Activated T-cell treated with anti-CD3 and anti-CD28 coated beads, Interleukin-2, amount 50 U/mL, for 24 hours (primary cell): ENCODE measurements at regions not wholly inside any gene's neighbourhood (a gene's known extent, or its start where the extent isn't known, plus 50 kb on each side); places are given as distances from the start of the nearest gene placed in this dataset.

Experiments
- DNase-seq: peaks from one replicate; pipeline ENCODE4 v3.0.0-alpha.2; 2020
- H3K27ac Mint-ChIP-seq: 2 replicates; pipeline ENCODE4 v1.8.0; 2020; ENCODE audit warnings: mild to moderate bottlenecking, mixed read lengths
- H3K27me3 Mint-ChIP-seq: 2 replicates; pipeline ENCODE4 v1.8.0; 2020; ENCODE audit warnings: mixed read lengths
- H3K36me3 Mint-ChIP-seq: 2 replicates; pipeline ENCODE4 v1.8.0; 2020; ENCODE audit warnings: low read depth, mixed read lengths
- H3K4me1 Mint-ChIP-seq: 2 replicates; pipeline ENCODE4 v1.8.0; 2020; ENCODE audit warnings: low read depth, mixed read lengths
- H3K4me3 Mint-ChIP-seq: 2 replicates; pipeline ENCODE4 v1.8.0; 2020; ENCODE audit warnings: mild to moderate bottlenecking, moderate library complexity, mixed read lengths
- H3K9me3 Mint-ChIP-seq: 2 replicates; pipeline ENCODE4 v1.8.0; 2020; ENCODE audit warnings: mixed read lengths

DNA sequence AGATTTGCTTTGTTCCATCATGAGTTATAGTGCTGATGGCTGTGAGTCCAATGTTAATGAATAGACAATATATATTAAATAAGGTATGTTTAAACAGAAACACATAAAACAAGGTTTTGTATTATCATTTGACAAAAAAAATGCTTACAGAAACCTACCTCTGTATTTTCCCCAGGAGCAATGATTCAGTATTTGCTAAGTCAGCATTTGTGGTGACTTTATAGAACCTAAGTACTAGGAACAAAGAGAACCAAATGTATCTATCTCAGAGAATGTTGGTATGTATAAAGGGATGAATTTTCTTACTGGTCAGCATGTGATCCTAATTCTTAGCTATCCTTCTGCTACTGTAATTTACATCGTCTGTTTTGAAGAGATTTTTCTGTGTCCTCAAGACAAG is 421.5 kb upstream of the SEL1L start:
- DNase-seq, result no peak
- Mint-ChIP-seq H3K4me1 (no peaks in the 10 kb centered on the region), H3K36me3 (no peaks in the 10 kb centered on the region), H3K27me3 (no peaks in the 10 kb centered on the region), H3K9me3 (no peaks in the 10 kb centered on the region), H3K27ac (no peak overlapping the region), H3K4me3 (no peak overlapping the region)

- Mint-ChIP-seq H3K36me3 (no peaks in the 10 kb centered on the region), H3K9me3 (no peaks in the 10 kb centered on the region), H3K4me3 (no peak overlapping the region), H3K27me3 (no peaks in the 10 kb centered on the region), H3K4me1 (no peaks in the 10 kb centered on the region), H3K27ac (no peak overlapping the region)
- DNase-seq, result no peak
These were observed 427.1 kb upstream of the SEL1L start for GRCh38 chr14:81960781-81961180.

- Mint-ChIP-seq H3K27me3 (no peaks in the 10 kb centered on the region), H3K36me3 (no peaks in the 10 kb centered on the region)
These were observed 430.2 kb upstream of the SEL1L start for GRCh38 chr14:81963846-81964245.

DNA sequence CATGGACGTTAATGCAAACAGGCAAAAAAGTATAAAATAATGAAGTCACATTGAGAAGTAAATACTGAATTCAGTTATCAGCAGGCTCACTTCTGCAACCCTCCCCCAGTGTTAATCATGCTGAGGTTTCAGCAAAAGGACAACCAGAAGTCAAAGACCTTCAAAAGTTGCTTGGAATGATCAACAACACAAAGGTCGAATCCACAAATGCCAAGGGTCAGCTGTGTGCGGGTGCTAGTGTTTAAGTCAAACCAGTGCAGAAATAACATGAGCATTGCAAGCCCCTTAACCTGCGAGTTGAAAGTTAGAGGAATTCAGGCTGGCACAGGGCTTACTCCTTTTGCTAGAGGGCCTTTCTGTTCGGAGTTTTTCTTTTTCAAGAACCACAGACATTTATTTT is 436.7 kb upstream of the SEL1L start:
- DNase-seq, result no peak
- Mint-ChIP-seq H3K27me3 (no peaks in the 10 kb centered on the region), H3K9me3 (peaks cover 8% of the 10 kb centered on the region), H3K4me1 (no peaks in the 10 kb centered on the region), H3K36me3 (no peaks in the 10 kb centered on the region), H3K4me3 (no peak overlapping the region), H3K27ac (no peak overlapping the region)

More at GRCh38 chr14:81963846-81964245, 430.2 kb upstream of the SEL1L start:
- Mint-ChIP-seq H3K27ac (no peak overlapping the region), H3K4me3 (no peak overlapping the region), H3K4me1 (no peaks in the 10 kb centered on the region), H3K9me3 (no peaks in the 10 kb centered on the region)
- DNase-seq, result no peak

DNA sequence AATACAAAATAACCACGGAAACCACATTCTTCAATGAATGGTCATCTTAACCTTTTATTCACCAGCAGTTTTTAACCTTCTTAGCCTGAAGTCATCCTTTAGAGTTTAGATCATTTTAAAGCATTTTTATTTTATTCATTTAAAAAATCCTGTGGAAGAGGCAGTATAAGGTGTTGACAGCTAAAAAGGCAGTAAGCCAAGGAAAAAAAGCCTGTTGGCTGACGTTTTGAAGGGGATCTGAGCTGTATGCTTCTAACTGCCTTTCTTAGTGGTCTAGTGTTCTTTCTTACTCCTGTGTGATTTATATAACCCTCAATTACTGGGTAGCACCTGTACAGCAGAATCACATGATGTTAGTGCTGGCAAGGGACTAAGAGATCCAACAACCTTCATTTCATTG is 438.3 kb upstream of the SEL1L start:
- no peak for DNase-seq
- Mint-ChIP-seq H3K4me3 (no peak overlapping the region), H3K9me3 (peaks cover 8% of the 10 kb centered on the region), H3K36me3 (no peaks in the 10 kb centered on the region), H3K4me1 (no peaks in the 10 kb centered on the region), H3K27me3 (no peaks in the 10 kb centered on the region), H3K27ac (no peak overlapping the region)

- no peaks in the 10 kb centered on the region for H3K4me1 Mint-ChIP-seq
- no peak for DNase-seq
- H3K36me3 Mint-ChIP-seq, result no peaks in the 10 kb centered on the region
- H3K9me3 Mint-ChIP-seq, result peaks cover 8% of the 10 kb centered on the region
- H3K4me3 Mint-ChIP-seq, result no peak overlapping the region
- no peaks in the 10 kb centered on the region for H3K27me3 Mint-ChIP-seq
- H3K27ac Mint-ChIP-seq, result no peak overlapping the region
These were observed 438.9 kb upstream of the SEL1L start for GRCh38 chr14:81972601-81973000.

- Mint-ChIP-seq H3K9me3 (peaks cover 6% of the 10 kb centered on the region), H3K36me3 (no peaks in the 10 kb centered on the region), H3K27me3 (no peaks in the 10 kb centered on the region), H3K27ac (no peak overlapping the region), H3K4me3 (no peak overlapping the region), H3K4me1 (no peaks in the 10 kb centered on the region)
- DNase-seq, result no peak
These were observed 440.9 kb upstream of the SEL1L start for GRCh38 chr14:81974543-81974942.

DNA sequence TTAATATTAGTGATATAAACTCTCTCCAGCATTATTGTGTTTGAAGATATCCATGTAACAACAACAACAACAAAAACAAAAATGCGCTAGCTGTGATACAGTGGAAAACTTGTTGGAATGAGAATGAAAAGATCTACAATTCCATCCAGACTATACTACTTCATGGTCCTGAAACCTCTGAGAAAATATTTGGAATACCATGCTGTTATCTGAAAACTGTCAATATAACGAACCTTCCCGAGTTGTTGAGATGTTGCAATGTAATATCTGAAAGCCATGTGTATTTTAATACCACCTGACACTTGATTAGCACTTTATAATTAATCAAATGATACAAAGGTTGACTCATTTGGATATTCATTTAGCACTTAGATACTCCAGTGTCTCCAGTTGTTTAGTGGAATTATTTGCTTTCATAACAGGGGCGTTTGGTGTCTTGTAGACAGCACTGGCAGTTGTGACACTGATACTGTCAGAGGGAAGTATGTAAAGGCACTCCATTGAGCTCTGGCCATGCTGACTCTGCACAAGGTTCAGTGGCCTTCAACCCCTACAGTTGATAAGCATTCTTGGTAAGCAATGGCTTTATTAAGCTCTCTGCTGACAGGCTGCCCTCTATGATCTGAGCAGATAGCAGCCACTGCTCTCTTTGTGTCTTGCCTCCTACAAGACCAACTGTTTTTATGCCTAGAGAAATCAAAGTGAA is 447.1 kb upstream of the SEL1L start:
- no peaks in the 10 kb centered on the region for H3K4me1 Mint-ChIP-seq
- no peak for DNase-seq
- H3K27me3 Mint-ChIP-seq, result no peaks in the 10 kb centered on the region
- H3K36me3 Mint-ChIP-seq, result no peaks in the 10 kb centered on the region
- H3K27ac Mint-ChIP-seq, result no peak overlapping the region
- no peaks in the 10 kb centered on the region for H3K9me3 Mint-ChIP-seq
- no peak overlapping the region for H3K4me3 Mint-ChIP-seq

- DNase-seq, result no peak
- Mint-ChIP-seq H3K4me1 (no peaks in the 10 kb centered on the region), H3K4me3 (no peak overlapping the region), H3K27ac (no peak overlapping the region), H3K9me3 (no peaks in the 10 kb centered on the region), H3K36me3 (no peaks in the 10 kb centered on the region), H3K27me3 (no peaks in the 10 kb centered on the region)
These were observed 447.6 kb upstream of the SEL1L start for GRCh38 chr14:81981307-81981675.

GRCh38 chr14:81982046-81982445 is 448.4 kb upstream of the SEL1L start:
- H3K27me3 Mint-ChIP-seq, result no peaks in the 10 kb centered on the region
- no peak overlapping the region for H3K4me3 Mint-ChIP-seq
- no peaks in the 10 kb centered on the region for H3K4me1 Mint-ChIP-seq
- DNase-seq, result no peak
- no peaks in the 10 kb centered on the region for H3K36me3 Mint-ChIP-seq
- no peaks in the 10 kb centered on the region for H3K9me3 Mint-ChIP-seq
- H3K27ac Mint-ChIP-seq, result no peak overlapping the region

DNA sequence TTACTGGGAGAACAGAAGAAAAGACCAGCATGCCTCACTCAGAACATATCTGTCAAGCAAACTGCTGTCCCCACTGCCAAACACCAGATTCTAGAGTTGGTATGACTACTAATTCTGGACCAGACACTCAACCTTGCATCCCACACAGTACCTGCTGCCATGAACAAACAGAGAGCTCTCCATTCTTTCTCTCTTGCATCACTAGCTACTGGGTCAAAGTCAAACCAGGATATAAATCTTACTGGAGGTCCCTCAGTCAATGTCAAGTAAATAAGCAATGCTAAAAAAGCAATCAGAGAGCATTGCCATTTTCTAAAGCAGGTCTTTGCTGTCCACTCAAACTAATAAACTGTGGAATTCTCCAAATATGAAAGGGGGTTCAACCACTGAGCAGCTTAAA is 452.4 kb upstream of the SEL1L start:
- no peaks in the 10 kb centered on the region for H3K27me3 Mint-ChIP-seq
- DNase-seq, result no peak
- H3K4me3 Mint-ChIP-seq, result no peak overlapping the region
- no peak overlapping the region for H3K27ac Mint-ChIP-seq
- no peaks in the 10 kb centered on the region for H3K9me3 Mint-ChIP-seq
- no peaks in the 10 kb centered on the region for H3K36me3 Mint-ChIP-seq
- H3K4me1 Mint-ChIP-seq, result no peaks in the 10 kb centered on the region

DNA sequence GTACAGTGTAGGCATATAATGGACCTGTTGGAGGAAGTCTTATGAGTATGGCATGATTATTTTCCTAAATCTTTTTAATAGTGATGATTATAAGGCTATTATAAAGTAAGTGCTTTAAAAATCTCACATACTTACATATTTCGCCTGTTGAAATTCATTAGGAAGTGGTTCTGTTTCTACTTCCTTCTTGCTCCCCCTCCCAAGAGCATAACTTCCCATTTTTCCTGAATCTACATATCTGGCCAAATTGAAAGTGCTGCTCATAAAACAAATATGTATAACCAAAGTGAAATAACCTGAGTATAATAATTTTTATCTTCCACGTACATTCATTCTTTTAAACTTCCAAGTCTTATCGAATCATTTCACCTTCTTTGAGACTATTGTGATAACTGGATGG is 455.6 kb upstream of the SEL1L start:
- DNase-seq, result no peak
- Mint-ChIP-seq H3K9me3 (no peaks in the 10 kb centered on the region), H3K4me1 (no peaks in the 10 kb centered on the region), H3K4me3 (no peak overlapping the region), H3K27ac (no peak overlapping the region), H3K27me3 (no peaks in the 10 kb centered on the region), H3K36me3 (no peaks in the 10 kb centered on the region)

DNA sequence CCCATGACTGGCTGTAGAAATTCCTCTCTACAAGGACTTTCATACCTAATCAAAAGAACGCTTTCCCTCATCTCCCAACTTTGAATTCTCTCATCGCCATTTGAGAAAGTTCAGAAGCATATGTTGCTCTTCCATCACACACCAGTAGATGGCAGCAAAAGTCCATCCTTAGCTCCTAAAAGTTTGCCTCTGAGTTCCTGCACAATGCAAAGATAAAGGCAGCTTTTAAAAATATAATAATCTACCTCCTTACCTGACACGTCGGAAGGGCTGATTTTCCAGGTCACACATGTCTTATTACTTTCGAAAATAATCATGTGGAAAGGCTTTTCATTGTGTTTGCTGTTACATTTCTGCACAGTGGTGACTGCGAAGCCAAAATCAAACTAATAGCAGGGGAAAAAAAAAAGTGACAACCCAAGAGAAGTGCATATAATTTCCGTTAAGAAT is 456.7 kb upstream of the SEL1L start:
- Mint-ChIP-seq H3K27ac (no peak overlapping the region), H3K4me1 (no peaks in the 10 kb centered on the region), H3K27me3 (no peaks in the 10 kb centered on the region), H3K4me3 (no peak overlapping the region), H3K36me3 (no peaks in the 10 kb centered on the region), H3K9me3 (no peaks in the 10 kb centered on the region)
- DNase-seq, result no peak

- H3K9me3 Mint-ChIP-seq, result no peaks in the 10 kb centered on the region
- H3K27me3 Mint-ChIP-seq, result no peaks in the 10 kb centered on the region
- no peak for DNase-seq
- H3K27ac Mint-ChIP-seq, result no peak overlapping the region
- H3K4me3 Mint-ChIP-seq, result no peak overlapping the region
- H3K36me3 Mint-ChIP-seq, result no peaks in the 10 kb centered on the region
- no peaks in the 10 kb centered on the region for H3K4me1 Mint-ChIP-seq
These were observed 458.3 kb upstream of the SEL1L start for GRCh38 chr14:81991998-81992397.

DNA sequence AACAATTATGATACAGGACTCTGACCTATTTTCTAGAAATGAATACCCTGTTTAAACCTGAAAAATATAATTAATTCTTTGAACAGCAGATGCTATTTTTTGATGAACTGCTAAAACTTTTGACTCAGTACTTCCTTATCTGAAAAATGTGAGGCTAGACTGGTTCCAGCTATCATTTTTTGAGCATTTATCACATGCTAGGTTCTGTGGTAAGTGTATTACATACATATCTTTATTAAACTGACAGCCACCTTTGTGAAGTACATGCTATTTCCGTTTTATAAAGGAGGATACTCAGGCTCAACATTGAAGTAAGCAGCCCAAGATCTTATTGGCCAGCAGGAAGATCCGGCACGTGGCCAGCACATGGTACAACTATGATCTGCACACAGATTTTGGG is 459.8 kb upstream of the SEL1L start:
- H3K27ac Mint-ChIP-seq, result no peak overlapping the region
- DNase-seq, result no peak
- H3K36me3 Mint-ChIP-seq, result no peaks in the 10 kb centered on the region
- H3K4me3 Mint-ChIP-seq, result no peak overlapping the region
- no peaks in the 10 kb centered on the region for H3K27me3 Mint-ChIP-seq
- no peaks in the 10 kb centered on the region for H3K9me3 Mint-ChIP-seq
- H3K4me1 Mint-ChIP-seq, result no peaks in the 10 kb centered on the region

- DNase-seq, result no peak
- H3K27ac Mint-ChIP-seq, result no peak overlapping the region
- no peaks in the 10 kb centered on the region for H3K4me1 Mint-ChIP-seq
- no peak overlapping the region for H3K4me3 Mint-ChIP-seq
- H3K9me3 Mint-ChIP-seq, result peaks cover 12% of the 10 kb centered on the region
- H3K36me3 Mint-ChIP-seq, result no peaks in the 10 kb centered on the region
- no peaks in the 10 kb centered on the region for H3K27me3 Mint-ChIP-seq
These were observed 469.8 kb upstream of the SEL1L start for GRCh38 chr14:82003426-82003825.
